ENCODE measurements at regions not wholly inside any gene's neighbourhood (a gene's known extent, or its start where the extent isn't known, plus 50 kb on each side); places are given as distances from the start of the nearest gene placed in this dataset.

- peaks cover 3 to 11% of the 10 kb centered on the region in 2 experiments; a peak in 2 of 4 replicates for H3K4me1 Mint-ChIP-seq
- H3K14ac ChIP-seq (ENCODE audit: insufficient read depth, low read length): no peak overlapping the region
- no peak overlapping the region for H3K4ac ChIP-seq (ENCODE audit: low read depth, low read length)
- no peak overlapping the region for H2BK12ac ChIP-seq (ENCODE audit: insufficient read length, low read depth, low read length)
- no peaks in the 10 kb centered on the region; a peak in 1 of 7 replicates for H3K36me3 Mint-ChIP-seq (ENCODE audit: insufficient read depth in 1 of 3, low read depth in 3 of 3)
- DNase-seq: no peak
- no peak overlapping the region for H3K4me3 Mint-ChIP-seq
- WGBS (ENCODE audit: extremely low coverage, insufficient read length, low lambda C conversion rate): no CpG with 5 or more reads among the region's 4 CpGs
- no peak overlapping the region for H2BK120ac ChIP-seq (ENCODE audit: low read depth, low read length, poor library complexity, severe bottlenecking)
- no peak overlapping the region for H2AK5ac ChIP-seq (ENCODE audit: insufficient read length, low read length)
- H3K23me2 ChIP-seq (ENCODE audit: insufficient read length, low read depth, low read length, poor library complexity, severe bottlenecking): no peaks in the 10 kb centered on the region
- no peak overlapping the region for H3T11ph ChIP-seq (ENCODE audit: low read length)
- no peak overlapping the region for H3K18ac ChIP-seq (ENCODE audit: insufficient read length, low read depth, low read length)
- H2AFZ ChIP-seq (ENCODE audit: low read length): no peak overlapping the region
- no peak overlapping the region for H2BK5ac ChIP-seq (ENCODE audit: insufficient read length, low read length)
- H4K91ac ChIP-seq (ENCODE audit: insufficient read length, low read depth, low read length): no peak overlapping the region
- H4K5ac ChIP-seq (ENCODE audit: insufficient read length, low read depth, low read length): no peak overlapping the region
- no peaks in the 10 kb centered on the region for H3K79me2 ChIP-seq (ENCODE audit: insufficient read depth, low read length)
- H3K27ac ChIP-seq (ENCODE audit: insufficient read length, low read depth, low read length): no peak overlapping the region
- H4K8ac ChIP-seq (replicated peaks; ENCODE audit: insufficient read length, low read depth, low read length): no peak overlapping the region
- no peak for TF ChIP-seq CTCF (conservative IDR thresholded peaks at IDR 0.05)
- H3K9me3 ChIP-seq (ENCODE audit: control insufficient read depth, low read depth, low read length): no peaks in the 10 kb centered on the region
- no peaks in the 10 kb centered on the region; the same call in 1 of the 2 replicates for H3K4me1 ChIP-seq (ENCODE audit: insufficient read depth, low read length)
- H3K4me2 ChIP-seq (ENCODE audit: insufficient read depth, insufficient read length, low read length): no peak overlapping the region
- H3K27me3 Mint-ChIP-seq (ENCODE audit: low read depth): no peaks in the 10 kb centered on the region
- no peak overlapping the region for H2BK15ac ChIP-seq (ENCODE audit: low read depth, low read length)
- H3K27me3 ChIP-seq (ENCODE audit: insufficient read depth, low read length): no peaks in the 10 kb centered on the region
- no peak overlapping the region for H3K56ac ChIP-seq (ENCODE audit: insufficient read length, low read depth, low read length)
- no peak overlapping the region for H2BK20ac ChIP-seq (ENCODE audit: low read depth, low read length, poor library complexity, severe bottlenecking)
- H3K9me3 Mint-ChIP-seq: no peaks in the 10 kb centered on the region
- H4K20me1 ChIP-seq (ENCODE audit: control insufficient read depth, insufficient read depth, insufficient read length): no peaks in the 10 kb centered on the region
- no peak overlapping the region for H3K23ac ChIP-seq (ENCODE audit: insufficient read length, low read depth, low read length)
- no peak overlapping the region for H3K9ac ChIP-seq (ENCODE audit: extremely low read depth, insufficient read length, low read length)
- no peaks in the 10 kb centered on the region for H3K79me1 ChIP-seq (ENCODE audit: insufficient read depth, low read depth, low read length, poor library complexity, severe bottlenecking)
- no peak overlapping the region for H3K27ac Mint-ChIP-seq
Observed at GRCh38 chr6:90645634-90646033, 58.8 kb upstream of the MAP3K7 start.

All from H9 (cell line).